Small intestine (tissue), 7 donors: ENCODE measurements at regions not wholly inside any gene's neighbourhood (a gene's known extent, or its start where the extent isn't known, plus 50 kb on each side); places are given as distances from the start of the nearest gene placed in this dataset.

Experiments
- DNase-seq, 2 donors: peaks; one replicate each; pipeline versions ENCODE4 v3.0.0 to v3.0.0-alpha.2; 2013
- FAIRE-seq: peaks from 2 replicates; lab custom pipeline; 2012; peaks lifted over from hg19 to GRCh38; lab: Jason Lieb, UNC
- H3K27ac ChIP-seq, 3 donors: one replicate each; pipeline ENCODE4 v1.5.1; 2013; ENCODE audit warnings: low read length in 2 of 3, mild to moderate bottlenecking in 2 of 3, control low read depth in 1 of 3, inconsistent platforms in 1 of 3, low read depth in 1 of 3, moderate library complexity in 1 of 3
- H3K27me3 ChIP-seq, 3 donors: one replicate each; pipeline ENCODE4 v1.6.1; 2013; ENCODE audit warnings: low read length in 3 of 3, inconsistent platforms in 1 of 3; ENCODE audit not compliant: control insufficient read depth in 3 of 3, insufficient read depth in 3 of 3
- H3K36me3 ChIP-seq, 3 donors: one replicate each; pipeline ENCODE4 v1.6.1; 2013; ENCODE audit warnings: low read length in 3 of 3, inconsistent platforms in 1 of 3, low read depth in 1 of 3, mild to moderate bottlenecking in 1 of 3, moderate library complexity in 1 of 3; ENCODE audit not compliant: control insufficient read depth in 3 of 3, insufficient read depth in 2 of 3
- H3K4me1 ChIP-seq, 3 donors: one replicate each; pipeline ENCODE4 v1.6.1; 2013; ENCODE audit warnings: low read length in 2 of 3, inconsistent platforms in 1 of 3, low read depth in 1 of 3, mild to moderate bottlenecking in 1 of 3, moderate library complexity in 1 of 3; ENCODE audit not compliant: control insufficient read depth in 3 of 3, insufficient read depth in 2 of 3
- H3K4me3 ChIP-seq, 3 donors: one replicate each; pipeline ENCODE4 v1.5.1; 2013; ENCODE audit warnings: low read length in 3 of 3, control low read depth in 1 of 3, inconsistent platforms in 1 of 3, low read depth in 1 of 3, mild to moderate bottlenecking in 1 of 3, moderate library complexity in 1 of 3
- H3K9me3 ChIP-seq, 2 donors: one replicate each; pipeline ENCODE4 v1.6.1; 2013; ENCODE audit warnings: low read depth in 1 of 2, low read length in 1 of 2; ENCODE audit not compliant: control insufficient read depth in 2 of 2, insufficient read depth in 1 of 2
- WGBS, 3 donors: extraction: QIAGEN DNeasy Blood & Tissue Kit; methylation state at CpG; one replicate each; pipeline ENCODE4 v1.1.7; 2013; 5-methylcytosine and 5-hydroxymethylcytosine counted together
- donor health status: healthy with polysubstance abuse.
- donor health status: control.
- donor health status: control.
- donor health status: Bipolar disorder and iron deficiency.
- donor health status: healthy.

DNA sequence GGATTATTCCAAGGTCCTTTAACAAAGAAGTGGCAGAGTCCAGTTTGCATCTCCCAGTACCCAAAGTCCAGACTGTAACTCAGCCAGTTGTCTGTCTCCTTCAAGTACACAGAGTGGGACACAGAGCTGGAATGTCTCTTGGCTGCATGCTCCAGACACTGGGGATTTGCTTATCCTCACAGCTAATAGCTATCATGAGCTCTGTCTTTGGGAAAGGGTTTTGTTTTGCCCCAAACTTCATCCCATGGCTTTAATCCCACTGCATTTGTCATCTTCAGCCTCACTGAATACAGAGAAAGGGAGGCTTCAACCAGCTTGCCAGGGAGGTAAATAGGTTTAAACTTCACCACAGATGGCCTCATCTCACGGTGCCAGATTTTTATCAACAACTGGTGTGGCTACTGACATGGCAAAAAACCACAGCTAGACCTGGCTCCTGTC, 412.2 kb upstream of the SLC24A2 start:
- Histone ChIP-seq H3K27ac (no peak overlapping the region), H3K4me1 (peaks cover 0 to 10% (median 0%) of the 10 kb centered on the region in 3 donors), H3K9me3 (peaks cover 0 to 3% of the 10 kb centered on the region in 2 donors), H3K27me3 (peaks cover 0 to 2% (median 0%) of the 10 kb centered on the region in 3 donors), H3K36me3 (no peaks in the 10 kb centered on the region), H3K4me3 (no peak overlapping the region)
- WGBS, 3 donors: 9 to 40% (median 34%) methylated on average over 1 of the region's 1 CpG
- DNase-seq (no peak), FAIRE-seq (no peak)

GRCh38 chr9:20200581-20200980, 411.7 kb upstream of the SLC24A2 start:
- DNase-seq: no peak
- H3K36me3 ChIP-seq: no peaks in the 10 kb centered on the region
- peaks cover 0 to 2% (median 0%) of the 10 kb centered on the region in 3 donors for H3K27me3 ChIP-seq
- WGBS, 3 donors: 80 to 86% (median 84%) methylated on average over 2 of the region's 2 CpGs
- H3K4me3 ChIP-seq: no peak overlapping the region
- H3K9me3 ChIP-seq: peaks cover 0 to 3% of the 10 kb centered on the region in 2 donors
- FAIRE-seq: no peak
- H3K4me1 ChIP-seq: peaks cover 0 to 10% (median 0%) of the 10 kb centered on the region in 3 donors
- H3K27ac ChIP-seq: no peak overlapping the region

GRCh38 chr9:20199111-20199510, 410.3 kb upstream of the SLC24A2 start:
- no peak overlapping the region for H3K4me3 ChIP-seq
- H3K27me3 ChIP-seq: peaks cover 0 to 2% (median 0%) of the 10 kb centered on the region in 3 donors
- no peaks in the 10 kb centered on the region for H3K36me3 ChIP-seq
- H3K9me3 ChIP-seq: peaks cover 0 to 3% of the 10 kb centered on the region in 2 donors
- H3K4me1 ChIP-seq: peaks cover 0 to 10% (median 0%) of the 10 kb centered on the region in 3 donors
- DNase-seq: no peak
- FAIRE-seq: no peak
- 24 to 81% (median 65%) methylated on average over 2 of the region's 2 CpGs for WGBS, 3 donors
- no peak overlapping the region for H3K27ac ChIP-seq

DNA sequence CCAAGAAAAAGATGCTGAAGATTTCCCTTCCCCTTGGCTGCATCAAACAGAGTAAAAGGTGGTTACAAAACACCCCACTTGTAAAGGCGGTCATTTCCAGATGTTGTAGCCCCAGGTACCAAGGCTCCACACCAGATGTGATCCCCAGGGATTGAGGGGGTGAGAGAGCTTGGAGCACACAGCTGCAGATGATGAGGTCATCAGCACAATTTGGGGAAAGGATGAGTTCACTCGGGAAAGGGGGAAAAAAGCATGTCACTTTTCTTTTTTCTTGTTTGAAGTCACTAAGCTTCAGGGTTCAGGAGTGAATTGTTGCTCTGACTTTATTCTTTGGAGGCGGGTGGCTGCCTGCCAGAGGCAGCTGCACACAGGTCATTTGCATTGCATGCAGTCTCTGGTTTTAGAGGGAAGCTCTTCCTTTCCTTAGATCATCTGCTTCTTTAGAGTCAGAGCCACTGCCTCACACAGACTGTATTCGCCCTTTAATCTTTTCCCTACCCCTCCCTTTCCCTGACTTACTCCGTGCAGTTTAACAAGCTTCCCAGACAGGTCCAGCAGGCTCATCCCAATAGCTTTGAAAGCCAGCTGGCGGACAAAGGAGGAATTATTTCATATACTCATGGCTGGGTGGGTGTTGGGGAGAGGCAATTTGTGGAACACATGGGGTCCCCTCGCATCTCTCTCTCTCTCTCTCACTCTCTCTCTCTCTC, 409.3 kb upstream of the SLC24A2 start:
- H3K36me3 ChIP-seq: no peaks in the 10 kb centered on the region
- peaks cover 0 to 3% of the 10 kb centered on the region in 2 donors for H3K9me3 ChIP-seq
- FAIRE-seq (no peak), DNase-seq (peak; percentile 42 to 74)
- H3K4me3 ChIP-seq: no peak overlapping the region
- H3K27me3 ChIP-seq: peaks cover 0 to 2% (median 0%) of the 10 kb centered on the region in 3 donors
- H3K4me1 ChIP-seq: peaks cover 0 to 10% (median 0%) of the 10 kb centered on the region in 3 donors
- 16 to 38% (median 25%) methylated on average over 7 of the region's 7 CpGs for WGBS, 3 donors
- no peak overlapping the region for H3K27ac ChIP-seq

DNA sequence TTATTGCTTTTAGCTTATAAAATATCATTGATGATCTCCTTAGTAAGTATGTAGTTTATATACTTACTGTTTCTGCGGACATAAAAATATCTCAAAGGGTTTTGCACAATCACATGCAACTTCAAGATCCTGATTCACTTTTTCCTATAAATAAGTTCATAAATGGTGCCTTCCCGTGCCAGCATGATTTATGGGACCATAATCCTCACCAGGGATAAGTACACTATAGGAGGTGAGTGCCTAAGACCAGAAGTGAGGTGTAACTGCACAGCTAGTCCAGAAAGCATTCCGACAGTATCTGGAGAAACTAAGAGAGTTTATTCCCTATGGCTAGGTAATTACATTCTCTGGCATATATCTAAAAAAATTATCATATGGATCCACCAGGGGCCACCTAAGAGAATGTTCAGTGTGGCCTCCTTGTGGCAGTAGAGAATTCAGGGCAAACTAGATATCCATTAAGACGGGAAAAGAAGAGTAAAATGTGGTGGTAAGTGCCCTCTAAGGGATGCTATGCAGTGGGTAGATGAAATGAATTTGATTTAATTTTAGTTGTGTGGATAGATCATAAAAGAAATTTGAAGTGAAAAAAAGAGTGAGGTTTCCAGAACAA, 402.5 kb upstream of the SLC24A2 start:
- 22 to 64% (median 42%) methylated on average over 4 of the region's 4 CpGs for WGBS, 3 donors
- no peak for FAIRE-seq

DNA sequence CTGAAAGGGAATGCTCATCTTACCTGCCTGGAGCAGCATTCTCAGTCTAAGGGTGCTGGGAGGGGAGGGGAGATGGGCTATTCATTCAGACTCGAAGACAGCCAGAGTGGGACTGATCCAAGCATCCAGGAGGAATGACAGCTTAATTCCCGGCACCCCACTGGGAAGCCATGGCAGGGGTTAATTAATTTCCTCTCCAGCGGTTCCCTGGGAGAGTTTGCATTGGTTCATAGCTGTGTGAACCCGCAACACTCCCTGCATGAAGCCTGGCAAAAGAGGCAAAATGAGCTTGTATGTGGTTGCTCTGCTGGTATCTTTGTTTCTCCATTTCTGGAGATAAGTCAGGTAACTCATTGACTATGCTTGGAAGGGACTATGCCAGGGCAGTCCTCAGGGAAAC, 401.0 kb upstream of the SLC24A2 start:
- no peaks in the 10 kb centered on the region for H3K9me3 ChIP-seq
- H3K27me3 ChIP-seq: no peaks in the 10 kb centered on the region
- peaks cover 0 to 16% (median 0%) of the 10 kb centered on the region in 3 donors for H3K4me1 ChIP-seq
- no peaks in the 10 kb centered on the region for H3K36me3 ChIP-seq
- 22 to 43% (median 39%) methylated on average over 4 of the region's 4 CpGs for WGBS, 3 donors
- DNase-seq (peak in 1 of 2 donors; percentile 55), FAIRE-seq (no peak)
- H3K27ac ChIP-seq: no peak overlapping the region
- H3K4me3 ChIP-seq: no peak overlapping the region

More for the DNA sequence above, 402.5 kb upstream of the SLC24A2 start:
- H3K9me3 ChIP-seq: peaks cover 0 to 3% of the 10 kb centered on the region in 2 donors
- peak overlapping the region in 1 of 3 donors; percentile 35 for H3K27ac ChIP-seq
- peak in 1 of 2 donors; percentile 80 for DNase-seq
- peaks cover 0 to 16% (median 0%) of the 10 kb centered on the region in 3 donors for H3K4me1 ChIP-seq
- no peak overlapping the region for H3K4me3 ChIP-seq
- no peaks in the 10 kb centered on the region for H3K36me3 ChIP-seq
- H3K27me3 ChIP-seq: no peaks in the 10 kb centered on the region

- Histone ChIP-seq H3K36me3 (no peaks in the 10 kb centered on the region), H3K27ac (no peak overlapping the region), H3K4me3 (no peak overlapping the region), H3K9me3 (no peaks in the 10 kb centered on the region), H3K4me1 (peaks cover 0 to 16% (median 0%) of the 10 kb centered on the region in 3 donors), H3K27me3 (no peaks in the 10 kb centered on the region)
- 56 to 76% (median 71%) methylated on average over 6 of the region's 6 CpGs for WGBS, 3 donors
- no peak for FAIRE-seq
- DNase-seq: no peak
Observed at GRCh38 chr9:20188616-20189369, 400.0 kb upstream of the SLC24A2 start.

- H3K9me3 ChIP-seq: no peaks in the 10 kb centered on the region
- H3K27ac ChIP-seq: no peak overlapping the region
- DNase-seq (peak in 1 of 2 donors; percentile 33), FAIRE-seq (no peak)
- no peak overlapping the region for H3K4me3 ChIP-seq
- H3K27me3 ChIP-seq: no peaks in the 10 kb centered on the region
- peaks cover 0 to 16% (median 0%) of the 10 kb centered on the region in 3 donors for H3K4me1 ChIP-seq
- WGBS, 3 donors: 23 to 40% (median 35%) methylated on average over 2 of the region's 2 CpGs
- no peaks in the 10 kb centered on the region for H3K36me3 ChIP-seq
Observed at GRCh38 chr9:20187318-20187717, 398.5 kb upstream of the SLC24A2 start.
